Right atrium auricular region (tissue), 2 donors: ENCODE measurements at regions not wholly inside any gene's neighbourhood (a gene's known extent, or its start where the extent isn't known, plus 50 kb on each side); places are given as distances from the start of the nearest gene placed in this dataset.

Experiments
- DNase-seq: peaks from one replicate; pipeline ENCODE4 v3.0.0-alpha.2; 2019; ENCODE audit warnings: low spot score
- H3K27ac ChIP-seq, 2 donors: fragments of 200-600 bp; sonication (generic); 1 replicate in 1 of 2; 2 replicates in 1 of 2; pipeline ENCODE4 v1.5.1; 2016 to 2019
- H3K27me3 ChIP-seq, 2 donors: fragments of 200-600 bp; sonication (generic); one replicate each; pipeline versions ENCODE4 v1.5.1 to v1.6.0; 2017 to 2019
- H3K36me3 ChIP-seq: fragments of 200-600 bp; sonication (generic); one replicate; pipeline ENCODE4 v1.5.1; 2016
- H3K4me1 ChIP-seq, 2 donors: fragments of 200-600 bp; sonication (generic); one replicate each; pipeline versions ENCODE4 v1.5.1 to v1.6.0; 2017 to 2019
- H3K4me3 ChIP-seq, 2 donors: fragments of 200-600 bp; sonication (generic); 1 replicate in 1 of 2; 2 replicates in 1 of 2; pipeline ENCODE4 v1.5.1; 2017 to 2019; ENCODE audit warnings: mild to moderate bottlenecking in 1 of 2, moderate library complexity in 1 of 2
- H3K9me3 ChIP-seq, 2 donors: fragments of 200-600 bp; sonication (generic); one replicate each; pipeline ENCODE4 v1.5.1; 2019
- CTCF ChIP-seq, 2 donors: fragments of 200-600 bp; sonication (generic); IDR thresholded peaks; one replicate each; pipeline ENCODE4 v1.5.1; 2019; ENCODE audit warnings: antibody characterized with exemption in 2 of 2

DNA sequence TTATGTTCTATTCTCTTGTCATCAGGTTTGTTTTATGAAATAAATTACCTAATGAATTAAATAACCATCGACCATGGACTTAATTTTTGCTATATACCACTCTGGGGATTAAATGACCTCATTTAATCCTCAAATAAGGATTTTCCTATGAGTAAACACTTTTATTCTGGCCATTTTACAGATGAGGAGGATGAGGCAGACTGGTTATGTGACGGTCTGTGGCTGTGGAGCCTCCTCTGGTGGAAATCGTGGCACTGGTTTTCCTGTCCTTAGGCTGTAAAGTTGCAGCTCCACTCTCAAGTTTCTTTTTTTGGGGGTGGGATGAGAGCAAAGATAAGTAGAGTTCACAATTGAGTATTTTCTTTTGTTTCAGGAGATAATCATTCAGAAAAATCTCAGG lies 105.2 kb downstream of the XCL2 start:
- Histone ChIP-seq H3K36me3 (no peaks in the 10 kb centered on the region), H3K4me1 (peaks cover 0 to 6% of the 10 kb centered on the region in 2 donors), H3K27ac (no peak overlapping the region), H3K27me3 (no peaks in the 10 kb centered on the region), H3K9me3 (no peaks in the 10 kb centered on the region), H3K4me3 (no peak overlapping the region)
- TF ChIP-seq CTCF (IDR thresholded peaks at IDR 0.05) = no peak
- DNase-seq = no peak

GRCh38 chr1:168437821-168438220 lies 106.0 kb downstream of the XCL2 start:
- Histone ChIP-seq H3K4me3 (no peak overlapping the region), H3K27me3 (no peaks in the 10 kb centered on the region), H3K4me1 (peaks cover 0 to 6% of the 10 kb centered on the region in 2 donors), H3K36me3 (no peaks in the 10 kb centered on the region), H3K27ac (no peak overlapping the region), H3K9me3 (no peaks in the 10 kb centered on the region)
- TF ChIP-seq CTCF (IDR thresholded peaks at IDR 0.05) = no peak
- peak; percentile 36 for DNase-seq

GRCh38 chr1:168435439-168435838 lies 108.4 kb downstream of the XCL2 start:
- Histone ChIP-seq H3K4me3 (no peak overlapping the region), H3K27ac (no peak overlapping the region), H3K36me3 (no peaks in the 10 kb centered on the region), H3K27me3 (no peaks in the 10 kb centered on the region), H3K4me1 (peaks cover 0 to 6% of the 10 kb centered on the region in 2 donors), H3K9me3 (no peaks in the 10 kb centered on the region)
- DNase-seq = peak; percentile 5
- no peak for TF ChIP-seq CTCF (IDR thresholded peaks at IDR 0.05)

DNA sequence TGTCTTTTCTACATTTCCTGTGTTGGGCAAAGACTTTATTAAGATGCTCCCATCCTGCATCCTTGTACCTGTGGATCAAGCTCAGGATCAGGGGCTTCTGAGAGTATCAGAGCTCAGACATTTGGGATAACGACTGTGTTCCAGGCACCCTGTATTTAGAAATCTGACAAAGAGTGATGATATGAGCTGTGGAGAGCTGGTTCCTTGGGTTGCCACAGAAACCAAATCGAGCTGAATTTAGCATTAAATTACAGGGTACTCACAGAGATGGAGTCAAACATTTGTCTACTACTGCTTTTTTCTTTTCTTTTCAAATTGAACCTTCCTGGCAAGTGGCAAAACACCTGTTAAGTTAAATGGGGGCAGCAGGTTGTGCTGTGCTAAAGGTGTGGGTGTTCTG lies 110.6 kb downstream of the XCL2 start:
- Histone ChIP-seq H3K27me3 (no peaks in the 10 kb centered on the region), H3K4me1 (peaks cover 0 to 9% of the 10 kb centered on the region in 2 donors), H3K9me3 (no peaks in the 10 kb centered on the region), H3K27ac (no peak overlapping the region), H3K4me3 (no peak overlapping the region), H3K36me3 (no peaks in the 10 kb centered on the region)
- TF ChIP-seq CTCF (IDR thresholded peaks at IDR 0.05) = no peak
- DNase-seq = no peak

DNA sequence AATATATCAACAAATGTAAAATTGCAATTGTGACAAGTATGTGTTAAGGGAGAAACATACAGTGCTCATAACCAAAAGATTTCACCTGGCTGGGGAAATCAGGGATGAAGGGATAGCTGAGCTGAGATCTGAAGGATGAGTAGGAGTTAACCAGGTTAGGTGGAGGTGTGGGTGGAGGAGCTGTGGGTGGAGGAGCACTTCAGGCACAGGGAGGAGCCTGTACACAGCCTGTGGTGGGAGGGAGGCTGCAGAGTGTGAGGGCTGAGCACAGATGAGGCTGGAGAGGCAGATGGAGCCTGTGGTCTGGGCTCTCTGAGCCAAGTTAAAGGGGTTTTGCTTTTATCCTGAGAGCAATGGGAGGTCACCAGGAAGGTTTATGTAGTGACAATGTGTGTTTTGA lies 111.9 kb downstream of the XCL2 start:
- no peak for DNase-seq
- no peak for TF ChIP-seq CTCF (IDR thresholded peaks at IDR 0.05)
- Histone ChIP-seq H3K4me1 (peaks cover 0 to 23% of the 10 kb centered on the region in 2 donors), H3K4me3 (no peak overlapping the region), H3K27me3 (no peaks in the 10 kb centered on the region), H3K9me3 (no peaks in the 10 kb centered on the region), H3K36me3 (no peaks in the 10 kb centered on the region), H3K27ac (no peak overlapping the region)

DNA sequence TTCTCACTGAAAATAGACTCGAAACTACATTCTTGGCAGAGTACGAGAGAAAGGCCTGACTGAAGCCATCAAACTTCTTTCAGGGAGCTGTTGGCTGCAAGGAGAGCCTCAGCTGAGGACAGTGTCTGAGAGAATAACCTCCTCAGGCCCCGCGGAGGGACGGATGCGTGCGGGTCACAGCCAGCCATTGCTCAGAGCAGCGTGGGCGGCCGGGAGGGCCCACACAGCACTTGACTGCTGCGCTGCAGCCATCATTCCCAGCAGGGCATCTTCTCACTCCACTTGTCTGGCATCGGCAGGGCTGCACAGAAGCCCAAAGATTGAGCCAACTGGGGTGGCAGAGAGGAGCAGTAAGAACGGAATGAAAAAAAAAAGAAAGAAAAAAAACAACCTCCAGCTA lies 113.5 kb downstream of the XCL2 start:
- no peak for DNase-seq
- no peak overlapping the region for H3K27ac ChIP-seq
- peaks cover 0 to 29% of the 10 kb centered on the region in 2 donors for H3K4me1 ChIP-seq
- H3K27me3 ChIP-seq = no peaks in the 10 kb centered on the region
- TF ChIP-seq CTCF (IDR thresholded peaks at IDR 0.05) = no peak
- H3K9me3 ChIP-seq = no peaks in the 10 kb centered on the region
- no peak overlapping the region for H3K4me3 ChIP-seq
- H3K36me3 ChIP-seq = no peaks in the 10 kb centered on the region
